GM18502 (cell line): ENCODE measurements at regions not wholly inside any gene's neighbourhood (a gene's known extent, or its start where the extent isn't known, plus 50 kb on each side); places are given as distances from the start of the nearest gene placed in this dataset.

Source experiments
- ATAC-seq: cut with Tn5 transposase; IDR thresholded peaks from one replicate; pipeline ENCODE4 v1.9.1; 2021; ENCODE audit warnings: mild to moderate bottlenecking; ENCODE audit not compliant: unreplicated experiment, poor library complexity

DNA sequence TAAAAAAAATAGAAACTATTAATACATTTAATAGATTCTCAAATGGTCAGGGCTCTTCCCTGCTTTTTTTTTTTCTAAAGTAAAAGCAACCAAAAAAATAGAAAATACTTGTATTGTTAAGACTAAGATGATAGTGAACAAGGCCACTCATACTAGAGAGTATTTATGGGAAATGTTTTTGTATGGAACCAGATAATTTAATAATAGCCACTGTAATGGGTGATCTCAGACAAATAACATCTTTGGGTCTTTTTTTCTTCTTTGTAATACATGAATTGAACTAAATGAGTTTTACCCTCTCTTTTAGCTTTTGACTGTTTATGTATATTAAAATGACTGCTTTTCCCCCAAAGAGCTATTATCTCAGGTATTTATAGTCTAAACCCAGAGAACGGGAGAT, 92.1 kb upstream of the ELOVL6 start:
- no peak for ATAC-seq

DNA sequence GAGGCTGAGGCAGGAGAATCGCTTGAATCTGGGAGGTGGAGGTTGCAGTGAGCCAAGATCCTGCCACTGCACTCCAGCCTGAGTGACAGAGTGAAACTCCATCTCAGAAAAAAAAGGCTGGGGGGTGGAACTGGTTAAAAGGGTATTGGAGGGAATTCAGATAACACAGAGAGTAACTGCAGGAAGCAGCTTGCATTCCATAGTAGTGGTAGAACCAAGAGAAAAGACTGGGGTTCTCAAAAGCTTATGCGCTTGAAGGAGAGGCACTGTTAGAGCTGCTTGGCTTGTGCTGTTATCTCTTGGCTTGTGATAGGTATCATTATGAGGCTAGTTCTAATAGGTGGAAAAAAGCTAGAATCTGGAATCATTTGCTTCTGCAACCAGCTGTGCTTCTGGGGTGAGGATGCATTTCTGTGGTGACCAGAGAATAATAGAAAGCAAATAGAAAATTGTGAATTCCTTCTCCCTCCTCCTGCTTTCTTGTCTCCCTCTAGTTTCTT, 91.2 kb upstream of the ELOVL6 start:
- ATAC-seq, result no peak

DNA sequence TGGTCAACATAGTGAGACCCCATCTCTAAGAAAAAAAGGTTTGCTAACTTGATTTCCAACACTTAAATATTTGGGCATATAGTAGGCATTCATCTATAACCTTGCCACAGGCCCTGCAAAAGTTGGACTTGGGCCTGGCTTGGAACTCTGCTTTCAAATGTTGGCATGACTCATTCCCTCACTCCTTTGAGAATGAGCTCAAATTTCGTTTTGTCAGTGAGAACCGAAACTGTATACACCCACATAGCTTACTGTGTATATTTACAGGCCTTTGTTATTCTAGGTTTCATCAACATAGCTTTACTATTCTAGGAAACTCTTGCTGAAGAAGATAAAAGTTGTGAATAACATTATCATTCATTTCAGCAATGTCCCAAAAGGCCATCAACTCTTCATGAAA, 88.7 kb upstream of the ELOVL6 start:
- ATAC-seq, result peak; percentile 100

DNA sequence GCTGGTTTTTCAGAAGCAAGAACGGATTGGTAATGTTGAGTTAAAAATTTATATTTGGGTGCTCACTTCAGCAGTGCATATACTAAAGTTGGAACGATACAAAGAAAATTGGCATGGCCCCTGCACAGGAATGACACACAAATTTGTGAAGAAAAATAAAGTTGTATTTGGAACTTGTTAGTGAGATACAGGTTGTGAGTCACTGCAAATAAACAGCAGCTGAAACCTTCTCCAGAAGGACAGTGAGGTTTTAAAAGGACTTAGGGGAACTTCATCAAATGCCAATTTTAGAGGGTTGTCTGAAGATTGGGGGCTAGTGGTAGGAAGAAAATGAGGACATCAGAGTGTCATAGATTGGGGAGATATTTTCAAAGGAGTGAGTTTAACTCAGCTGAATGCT, 79.7 kb upstream of the ELOVL6 start:
- no peak for ATAC-seq

DNA sequence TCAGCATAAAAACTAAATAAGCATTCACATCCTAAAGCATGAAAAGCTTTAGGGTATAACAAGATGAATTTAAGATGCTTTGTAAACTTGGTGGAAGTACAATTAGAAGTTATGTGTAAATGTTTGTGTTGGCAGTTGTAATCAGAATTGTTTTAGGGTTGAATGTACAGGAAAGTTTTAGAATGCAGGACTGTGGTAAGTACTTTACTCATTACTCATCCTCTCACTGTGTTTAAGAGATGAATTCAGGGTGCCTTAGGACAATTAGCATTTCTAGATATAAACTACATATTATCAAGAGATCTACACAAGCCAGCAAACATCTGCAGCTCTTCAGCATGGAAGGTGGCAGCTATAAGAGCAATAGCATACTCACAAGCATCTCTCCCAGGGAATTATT, 77.5 kb upstream of the ELOVL6 start:
- no peak for ATAC-seq

DNA sequence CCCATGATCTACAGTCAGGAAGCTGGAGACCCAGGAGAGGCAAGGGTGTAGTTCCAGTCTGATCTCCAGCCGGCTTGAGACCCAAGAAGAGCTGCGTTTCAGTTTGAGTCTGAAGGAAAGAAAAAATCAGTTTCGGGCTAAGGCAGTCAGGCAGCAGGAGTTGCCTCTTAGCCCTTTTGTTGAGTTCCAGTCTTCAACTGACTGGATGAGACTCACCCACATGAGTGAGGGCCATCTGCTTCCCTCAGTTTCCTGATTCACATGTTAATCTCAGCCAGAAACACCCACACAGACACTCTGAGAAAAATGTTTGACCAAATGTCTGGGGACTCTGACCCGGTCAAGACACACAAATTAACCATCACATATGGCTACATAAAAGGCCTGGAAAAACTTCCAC, 73.6 kb upstream of the ELOVL6 start:
- ATAC-seq, result no peak

DNA sequence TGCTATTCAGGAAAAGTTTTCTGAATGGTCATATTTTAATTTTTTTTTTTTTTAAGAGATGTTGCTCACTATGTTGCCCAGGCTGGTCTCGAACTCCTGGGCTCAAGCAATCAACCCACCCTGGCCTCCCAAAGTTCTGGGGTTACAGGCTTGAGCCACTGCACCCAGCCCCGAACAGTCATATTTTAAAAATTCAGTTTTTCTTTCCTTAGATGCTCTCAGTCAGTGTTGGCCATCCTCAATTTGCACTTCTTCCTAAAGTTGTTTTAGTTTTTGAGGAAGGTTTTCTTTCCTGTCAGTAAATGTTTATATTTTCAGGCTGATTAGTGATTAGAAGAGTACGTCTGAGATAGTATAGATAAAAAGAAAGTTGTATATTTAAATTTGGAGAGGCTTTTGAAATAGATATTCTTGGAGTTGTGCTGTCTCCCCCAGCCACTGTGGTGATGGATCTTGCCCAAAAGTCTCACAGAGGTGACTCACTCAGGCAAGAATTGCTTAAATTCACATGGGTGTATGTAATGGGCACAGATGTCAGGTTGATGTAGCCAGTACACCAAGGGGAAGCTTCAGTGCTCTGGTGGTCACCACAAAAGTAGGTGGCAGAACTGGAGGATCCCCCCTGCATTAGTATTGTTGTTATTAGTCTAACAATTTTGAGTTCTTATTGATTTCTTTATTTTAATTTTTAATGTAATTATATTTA, 72.2 kb upstream of the ELOVL6 start:
- ATAC-seq, result no peak

DNA sequence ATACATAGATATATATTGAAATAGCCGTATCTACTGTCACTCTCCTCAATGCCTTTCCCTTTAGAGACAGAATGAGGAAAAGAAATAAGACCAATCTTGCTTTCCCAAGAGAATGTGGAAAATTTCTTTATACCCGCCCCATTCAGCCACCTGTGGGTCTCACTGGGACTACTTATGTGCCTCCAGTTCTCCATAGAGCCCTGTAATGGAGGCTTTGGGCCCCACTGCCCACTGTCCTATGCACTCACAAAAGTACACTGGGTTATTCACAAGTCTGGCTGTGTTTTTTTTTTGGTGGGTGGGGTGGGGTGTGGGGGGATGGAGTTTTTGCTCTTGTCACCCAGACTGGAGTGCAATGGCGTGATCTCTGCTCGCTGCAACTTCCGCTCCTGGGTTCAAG, 70.4 kb upstream of the ELOVL6 start:
- no peak for ATAC-seq

DNA sequence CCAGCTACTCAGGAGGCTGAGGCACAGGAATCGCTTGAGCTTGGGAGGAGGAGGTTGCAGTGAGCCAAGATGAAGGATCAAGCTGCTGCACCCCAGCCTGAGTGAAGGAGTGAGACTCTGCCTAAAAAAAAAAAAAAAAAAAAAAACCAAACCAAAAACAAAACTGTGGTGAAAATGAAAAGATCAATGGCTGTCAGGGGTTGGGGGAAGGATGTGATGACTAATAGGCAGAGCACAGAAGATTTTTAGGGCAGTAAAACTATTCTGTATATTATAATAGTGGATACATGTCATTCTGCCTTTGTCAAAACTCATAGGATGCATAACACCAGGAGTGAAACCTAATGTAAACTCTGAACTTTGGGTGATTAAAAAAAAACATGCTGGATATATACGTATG, 69.9 kb upstream of the ELOVL6 start:
- ATAC-seq, result peak; percentile 87

DNA sequence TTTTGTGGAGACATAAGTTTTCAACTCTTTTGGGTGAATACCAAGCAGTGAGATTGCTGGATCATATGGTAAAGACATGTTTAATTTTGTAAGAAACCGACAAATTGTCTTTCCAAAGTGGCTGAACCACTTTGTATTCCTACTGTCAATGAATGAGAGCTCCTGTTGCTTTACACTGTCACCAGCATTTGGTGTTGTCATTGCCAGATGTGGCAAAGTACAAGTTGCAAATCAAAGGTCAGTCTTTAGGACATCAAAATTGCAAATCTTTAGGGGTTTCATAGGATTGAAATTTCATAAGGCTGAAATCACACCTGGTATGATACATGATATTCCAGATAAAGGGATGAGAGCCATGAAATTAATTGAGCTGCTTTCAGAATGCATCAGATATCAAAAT, 67.7 kb upstream of the ELOVL6 start:
- no peak for ATAC-seq

DNA sequence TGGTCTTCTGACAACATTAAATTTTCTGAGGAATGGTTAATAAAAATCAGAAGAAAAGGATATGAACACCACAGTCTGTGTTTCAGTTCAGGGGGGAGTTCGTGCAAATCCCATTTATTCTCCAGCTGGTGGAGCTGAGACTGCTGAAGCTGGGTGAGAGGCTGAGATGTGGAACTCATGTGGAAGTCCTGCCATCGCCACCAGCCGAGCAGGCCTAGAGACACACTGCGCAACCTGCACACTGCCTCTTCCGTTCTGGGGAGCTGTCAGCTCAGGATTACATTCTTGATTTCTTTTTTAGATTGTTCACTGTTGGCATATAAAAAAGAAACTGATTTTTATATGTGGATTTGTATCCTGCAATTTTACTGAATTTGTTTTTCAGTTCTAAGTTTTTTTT, 66.6 kb upstream of the ELOVL6 start:
- ATAC-seq, result no peak

DNA sequence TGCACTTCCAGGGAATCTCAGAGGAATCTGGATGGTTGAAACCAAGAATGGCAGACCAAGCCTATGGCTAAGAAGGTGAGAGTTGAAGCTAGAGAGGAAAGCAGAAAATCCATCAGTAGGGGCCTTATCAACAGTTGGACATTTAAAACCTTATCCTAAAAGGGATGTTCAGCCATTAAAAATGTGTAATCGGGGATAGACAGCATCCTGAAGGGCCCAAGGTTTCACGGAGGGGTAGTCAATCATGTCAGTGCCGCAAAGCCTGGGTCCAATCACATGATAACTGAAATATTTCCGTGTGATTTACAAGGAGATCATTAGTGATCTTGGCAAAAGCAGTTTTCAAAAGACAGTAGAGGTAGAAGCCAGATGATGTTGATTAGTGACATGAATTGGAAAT, 61.9 kb upstream of the ELOVL6 start:
- no peak for ATAC-seq

DNA sequence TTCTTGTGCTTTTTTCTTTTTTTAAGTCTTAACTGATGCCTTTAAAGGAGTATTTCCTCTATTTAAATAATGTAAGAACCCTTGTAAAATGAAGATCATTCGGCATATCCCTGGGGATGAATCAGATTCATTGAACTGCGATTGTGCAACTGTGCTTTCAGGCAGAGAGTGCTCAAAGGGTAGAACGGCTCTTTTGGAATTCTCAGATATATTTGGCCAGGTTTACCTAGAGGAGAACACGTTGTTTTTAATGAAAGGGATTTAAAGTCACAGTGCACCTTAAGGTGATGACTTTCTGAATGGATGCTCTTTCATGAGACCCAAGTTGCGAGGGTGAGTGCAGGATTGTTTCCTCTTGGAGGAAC, 51.6 kb upstream of the ELOVL6 start:
- ATAC-seq, result no peak

DNA sequence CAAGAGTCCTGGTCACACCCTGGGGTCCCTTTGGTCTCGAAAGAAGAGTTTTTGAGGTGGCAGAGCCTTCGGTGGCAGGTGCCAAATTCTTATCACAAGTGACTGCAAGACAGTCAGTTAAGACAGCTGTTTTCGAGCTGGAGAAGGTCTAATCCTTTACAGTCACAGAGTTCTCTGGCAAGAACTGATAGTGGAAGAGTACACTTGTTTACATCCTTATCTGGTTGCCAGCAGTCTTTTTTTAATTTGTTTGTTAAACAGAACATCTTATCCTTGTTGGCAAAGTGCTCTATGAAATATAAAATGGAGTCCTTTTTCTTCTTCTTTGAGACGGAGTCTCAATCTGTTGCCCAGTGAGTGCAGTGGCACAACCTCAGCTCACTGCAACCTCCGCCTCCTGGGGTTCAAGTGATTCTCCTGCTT, 50.4 kb upstream of the ELOVL6 start:
- no peak for ATAC-seq
